ENCODE measurements at regions not wholly inside any gene's neighbourhood (a gene's known extent, or its start where the extent isn't known, plus 50 kb on each side); places are given as distances from the start of the nearest gene placed in this dataset.

- DNase-seq: no peak
- no peak for TF ChIP-seq POLR2A (IDR thresholded peaks at IDR 0.05)
- TF ChIP-seq CTCF (IDR thresholded peaks at IDR 0.05): no peak
- Histone ChIP-seq H3K4me3 (no peak overlapping the region), H3K36me3 (no peaks in the 10 kb centered on the region), H3K27me3 (no peaks in the 10 kb centered on the region), H3K9me3 (no peaks in the 10 kb centered on the region), H3K4me1 (no peaks in the 10 kb centered on the region), H3K27ac (no peak overlapping the region)
- intact Hi-C loops (cut with DNase I): loop anchor here (10.0 kb wide), 1 partner anchor 188 kb away; no protein-coding TSS in a partner anchor
- WGBS, 2 donors: 82 to 87% methylated on average over 6 of the region's 6 CpGs
Measured at GRCh38 chr12:127292736-127293135, 974.2 kb upstream of the TMEM132C start.

- DNase-seq: no peak
- intact Hi-C loops (cut with DNase I): loop anchor here (10.0 kb wide), 1 partner anchor 189 kb away; no protein-coding TSS in a partner anchor
- H3K27ac ChIP-seq: no peak overlapping the region
- H3K27me3 ChIP-seq: no peaks in the 10 kb centered on the region
- TF ChIP-seq POLR2A (IDR thresholded peaks at IDR 0.05): no peak
- peak in 5 of 6 experiments; percentile 50 to 81 (median 59) for TF ChIP-seq CTCF (IDR thresholded peaks at IDR 0.05)
- no peaks in the 10 kb centered on the region for H3K36me3 ChIP-seq
- no peaks in the 10 kb centered on the region for H3K4me1 ChIP-seq
- no peak overlapping the region for H3K4me3 ChIP-seq
- no peaks in the 10 kb centered on the region for H3K9me3 ChIP-seq
- WGBS, 2 donors: 13 to 58% methylated on average over 3 to 9 of the region's 13 CpGs
Measured at GRCh38 chr12:127293507-127294310, 973.3 kb upstream of the TMEM132C start.

- Histone ChIP-seq H3K36me3 (no peaks in the 10 kb centered on the region), H3K4me3 (no peak overlapping the region), H3K27me3 (no peaks in the 10 kb centered on the region), H3K27ac (no peak overlapping the region), H3K9me3 (no peaks in the 10 kb centered on the region), H3K4me1 (no peaks in the 10 kb centered on the region)
- DNase-seq: no peak
- TF ChIP-seq POLR2A (IDR thresholded peaks at IDR 0.05): no peak
- no peak for TF ChIP-seq CTCF (IDR thresholded peaks at IDR 0.05)
- intact Hi-C loops (cut with DNase I): loop anchor here (10.0 kb wide), 1 partner anchor 190 kb away; no protein-coding TSS in a partner anchor
- WGBS, 2 donors: 75% methylated on average over 6 of the region's 6 CpGs
Measured at GRCh38 chr12:127294651-127295210, 972.2 kb upstream of the TMEM132C start.

GRCh38 chr12:127295630-127296029 is 971.3 kb upstream of the TMEM132C start:
- no peaks in the 10 kb centered on the region for H3K36me3 ChIP-seq
- no peaks in the 10 kb centered on the region for H3K9me3 ChIP-seq
- no peaks in the 10 kb centered on the region for H3K4me1 ChIP-seq
- TF ChIP-seq POLR2A (IDR thresholded peaks at IDR 0.05) (no peak), CTCF (IDR thresholded peaks at IDR 0.05) (no peak)
- H3K27ac ChIP-seq: no peak overlapping the region
- intact Hi-C loops (cut with DNase I): loop anchor here (10.0 kb wide), 1 partner anchor 191 kb away; no protein-coding TSS in a partner anchor
- H3K27me3 ChIP-seq: no peaks in the 10 kb centered on the region
- no peak overlapping the region for H3K4me3 ChIP-seq
- WGBS, 2 donors: 63 to 64% methylated on average over 2 of the region's 2 CpGs
- DNase-seq: no peak

- TF ChIP-seq POLR2A (IDR thresholded peaks at IDR 0.05) (no peak), CTCF (IDR thresholded peaks at IDR 0.05) (no peak)
- 82 to 88% methylated on average over 10 of the region's 10 CpGs for WGBS, 2 donors
- intact Hi-C loops (cut with DNase I): loop anchor here (10.0 kb wide), 1 partner anchor 192 kb away; no protein-coding TSS in a partner anchor
- DNase-seq: no peak
- H3K27ac ChIP-seq: no peak overlapping the region
- no peaks in the 10 kb centered on the region for H3K27me3 ChIP-seq
- no peaks in the 10 kb centered on the region for H3K36me3 ChIP-seq
- H3K4me3 ChIP-seq: no peak overlapping the region
- no peaks in the 10 kb centered on the region for H3K4me1 ChIP-seq
- H3K9me3 ChIP-seq: no peaks in the 10 kb centered on the region
Measured at GRCh38 chr12:127296591-127296990, 970.4 kb upstream of the TMEM132C start.
